ENCODE measurements at regions not wholly inside any gene's neighbourhood (a gene's known extent, or its start where the extent isn't known, plus 50 kb on each side); places are given as distances from the start of the nearest gene placed in this dataset.

DNA sequence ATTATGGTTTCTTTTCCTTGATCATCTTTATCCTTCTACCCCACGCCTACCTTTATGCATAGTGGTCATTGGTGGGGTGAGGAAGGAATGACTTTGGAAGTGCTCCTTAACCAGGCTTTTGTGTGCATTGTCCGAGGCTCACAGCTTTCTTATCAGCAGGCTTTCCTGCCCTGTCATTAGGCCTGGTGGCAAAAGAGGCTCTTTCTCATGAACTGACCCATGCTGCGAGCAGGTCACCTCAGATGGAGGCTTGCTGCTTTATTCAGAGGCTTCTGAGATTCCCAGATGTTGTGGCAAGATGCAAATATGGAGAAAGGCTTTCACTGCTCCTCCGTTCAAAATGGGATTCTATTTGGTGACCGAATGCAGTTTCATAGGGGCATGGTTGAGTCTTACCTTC is 57.4 kb upstream of the DMRTA1 start:
- DNase-seq (ENCODE audit: low read depth in 3 of 3, low spot score in 2 of 3), result no peak

GRCh38 chr9:22392523-22392922 is 54.1 kb upstream of the DMRTA1 start:
- no peak for DNase-seq (ENCODE audit: low read depth in 3 of 3, low spot score in 2 of 3)

DNA sequence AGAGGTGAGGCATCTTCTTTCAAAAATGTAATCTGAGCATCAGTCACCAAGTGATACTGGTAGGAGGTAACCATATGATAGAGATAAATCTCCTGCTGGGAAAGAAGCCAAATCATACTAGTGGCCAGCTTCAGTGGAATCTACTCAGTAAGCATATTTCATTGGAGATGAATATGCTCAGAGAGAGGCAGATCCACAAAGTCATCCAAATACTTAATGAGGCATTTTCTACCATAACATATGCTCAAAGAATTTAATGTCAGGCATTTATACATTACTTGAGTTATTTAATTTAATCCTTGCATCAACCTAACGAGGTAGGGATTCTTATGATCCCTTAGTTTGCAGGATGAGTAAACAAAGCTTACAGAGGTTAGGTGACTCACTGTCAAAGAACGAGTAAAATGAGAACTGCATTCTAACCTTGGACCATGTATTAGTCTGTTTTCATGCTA is 50.9 kb upstream of the DMRTA1 start:
- no peak for DNase-seq (ENCODE audit: low read depth in 3 of 3, low spot score in 2 of 3)
